GM21360 (cell line): ENCODE measurements at regions not wholly inside any gene's neighbourhood (a gene's known extent, or its start where the extent isn't known, plus 50 kb on each side); places are given as distances from the start of the nearest gene placed in this dataset.
A peak's percentile ranks its signal among the peaks of the same experiment; 100 is the strongest.
"Not testable (repeated sequence)": the region's sequence is repeated elsewhere in the genome, so short reads cannot be mapped to it uniquely, and the experiment has no call there.

Experiments used
- ATAC-seq: cut with Tn5 transposase; IDR thresholded peaks from one replicate; pipeline ENCODE4 v1.9.1; 2021; ENCODE audit warnings: mild to moderate bottlenecking, moderate library complexity; ENCODE audit not compliant: unreplicated experiment

DNA sequence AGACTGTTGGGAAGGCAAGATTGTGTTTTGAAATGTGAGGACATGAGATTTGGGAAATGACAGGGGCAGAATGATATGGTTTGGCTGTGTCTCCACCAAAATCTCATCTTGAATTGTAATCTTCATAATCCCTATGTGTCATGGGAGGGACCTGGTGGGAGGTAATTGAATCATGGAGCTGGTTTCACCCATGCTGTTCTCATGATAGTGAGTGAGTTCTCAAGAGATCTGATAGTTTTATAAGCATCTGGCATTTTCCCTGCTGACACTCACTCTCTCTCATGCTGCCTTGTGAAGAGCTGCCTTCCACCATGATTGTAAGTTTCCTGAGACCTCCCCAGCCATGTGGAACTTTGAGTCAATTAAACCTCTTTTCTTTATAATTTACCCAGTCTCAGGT, 406.2 kb downstream of the KIF20B start:
- not testable (repeated sequence) for ATAC-seq

DNA sequence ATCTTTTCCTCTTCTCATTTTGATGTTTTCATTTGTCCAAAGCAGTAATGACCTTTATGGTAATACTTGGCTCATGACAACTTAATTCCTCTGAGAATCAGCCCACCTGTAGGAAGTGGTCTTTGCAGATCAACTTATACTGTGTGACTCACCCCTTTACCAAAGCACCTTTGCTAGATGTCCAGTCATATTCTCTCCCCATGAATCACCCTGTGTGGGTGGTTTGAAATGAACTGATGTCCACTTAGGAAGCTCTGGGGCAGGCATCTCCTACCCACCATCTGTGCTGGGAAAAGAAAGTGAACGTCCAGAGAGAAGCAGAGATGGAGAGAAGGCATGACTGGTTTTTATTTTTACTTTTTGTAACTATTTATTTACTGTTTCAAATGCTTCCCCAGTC, 410.3 kb downstream of the KIF20B start:
- no peak for ATAC-seq

DNA sequence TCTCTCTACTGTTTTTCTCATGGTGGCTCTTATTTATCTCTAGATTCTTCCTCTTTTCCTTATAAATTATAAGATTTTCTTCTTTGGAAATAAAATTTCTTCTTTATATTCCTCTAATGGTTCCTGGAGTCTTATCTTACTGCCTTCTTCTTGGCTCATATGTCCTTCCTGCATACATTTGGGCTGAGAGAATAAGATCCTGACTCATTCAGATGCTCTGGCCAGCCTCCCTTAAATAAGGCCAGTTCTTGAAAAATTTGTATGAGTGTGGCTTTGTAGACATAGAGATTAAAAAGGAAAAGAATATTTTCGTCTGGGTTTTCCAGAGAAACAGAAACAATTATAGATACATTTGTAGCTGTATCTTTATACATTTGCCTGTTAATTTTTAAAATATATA, 411.3 kb downstream of the KIF20B start:
- ATAC-seq, result no peak

DNA sequence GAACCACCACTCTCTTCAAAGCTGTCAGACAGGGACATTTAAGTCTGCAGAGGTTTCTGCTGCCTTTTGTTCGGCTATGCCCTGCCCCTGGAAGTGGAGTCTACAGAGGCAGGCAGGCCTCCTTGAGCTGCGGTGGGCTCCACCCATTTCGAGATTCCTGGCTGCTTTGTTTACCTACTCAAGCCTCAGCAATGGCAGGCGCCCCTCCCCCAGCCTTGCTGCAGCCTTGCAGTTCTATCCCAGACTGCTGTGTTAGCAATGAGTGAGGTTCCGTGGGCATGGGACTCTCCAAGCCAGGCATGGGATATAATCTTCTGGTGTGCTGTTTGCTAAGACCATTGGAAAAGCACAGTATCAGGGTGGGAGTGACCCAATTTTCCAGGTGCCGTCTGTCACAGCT, 417.2 kb downstream of the KIF20B start:
- ATAC-seq, result not testable (repeated sequence)

DNA sequence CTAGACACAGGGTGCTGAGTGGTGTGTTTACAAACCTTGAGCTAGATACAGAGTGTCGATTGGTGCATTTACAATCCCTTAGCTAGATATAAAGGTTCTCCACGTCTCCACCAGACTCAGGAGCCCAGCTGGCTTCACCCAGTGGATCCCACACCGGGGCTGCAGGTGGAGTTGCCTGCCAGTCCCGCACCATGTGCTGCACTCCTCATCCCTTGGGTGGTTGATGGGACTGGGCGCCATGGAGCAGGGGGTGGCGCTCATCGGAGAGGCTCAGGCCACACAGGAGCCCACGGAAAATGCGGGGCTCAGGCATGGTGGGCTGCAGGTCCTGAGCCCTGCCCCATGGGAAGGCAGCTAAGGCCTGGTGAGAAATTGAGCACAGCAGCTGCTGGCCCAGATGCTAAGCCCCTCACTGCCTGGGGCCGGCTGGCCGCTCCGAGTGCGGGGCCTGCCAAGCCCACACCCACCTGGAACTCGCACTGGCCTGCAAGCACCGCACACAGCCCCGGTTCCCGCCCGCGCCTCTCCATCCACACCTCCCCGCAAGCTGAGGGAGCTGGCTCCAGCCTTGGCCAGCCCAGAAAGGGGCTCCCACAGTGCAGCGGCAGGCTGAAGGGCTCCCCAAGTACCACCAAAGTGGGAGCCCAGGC, 418.4 kb downstream of the KIF20B start:
- not testable (repeated sequence) for ATAC-seq

DNA sequence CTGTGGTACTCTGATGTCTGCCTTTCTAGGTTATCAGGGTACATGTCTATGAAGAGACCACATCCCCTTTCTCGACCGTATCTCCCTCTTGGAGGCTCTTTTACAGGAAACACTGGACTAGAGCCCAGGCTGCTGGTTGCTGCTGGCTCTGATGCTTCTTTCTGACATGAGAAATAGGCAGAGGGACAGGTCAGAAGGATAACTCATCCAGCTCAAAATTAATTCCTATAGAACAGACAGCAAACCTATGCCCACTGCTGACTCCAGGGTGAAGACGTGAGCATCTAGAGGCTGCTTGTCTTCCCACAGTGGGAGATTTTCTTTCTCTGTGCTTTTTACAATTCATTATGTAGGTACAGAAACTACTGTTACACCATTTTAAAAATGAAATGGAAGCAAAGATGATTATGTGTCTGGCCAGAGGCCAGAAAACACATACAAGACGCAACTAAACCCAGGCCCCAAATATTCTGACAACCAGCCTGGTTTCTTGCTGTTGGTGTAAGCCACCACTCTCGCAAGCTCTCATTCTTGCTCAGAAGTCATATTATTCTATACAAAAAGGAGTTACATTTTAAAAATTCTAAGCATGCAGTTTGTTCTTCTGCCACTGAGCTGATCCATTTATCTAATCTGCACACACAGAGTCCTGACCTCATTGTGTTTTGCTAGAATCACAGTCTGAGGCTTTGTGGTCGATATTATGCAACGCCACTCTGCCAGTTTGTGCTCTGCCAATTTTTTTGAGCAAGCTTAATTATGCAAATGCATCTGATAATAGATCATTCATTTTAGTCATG, 424.3 kb downstream of the KIF20B start:
- no peak for ATAC-seq

DNA sequence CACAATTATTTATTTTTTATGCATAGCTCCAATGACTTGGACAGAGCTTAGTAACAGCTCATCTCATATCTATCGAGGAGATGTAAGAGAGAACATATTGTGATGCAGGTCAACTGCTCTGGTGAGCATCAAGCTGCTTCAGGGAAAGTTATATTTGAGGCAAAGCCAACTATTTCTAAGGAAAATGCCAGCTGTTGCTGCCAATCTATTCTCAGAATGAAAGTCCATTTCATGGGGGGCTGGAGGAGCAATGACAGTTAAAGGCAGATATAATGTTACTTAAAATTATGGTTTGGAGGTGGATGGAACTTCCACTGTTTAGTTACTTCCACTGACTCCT, 424.8 kb downstream of the KIF20B start:
- ATAC-seq, result no peak

DNA sequence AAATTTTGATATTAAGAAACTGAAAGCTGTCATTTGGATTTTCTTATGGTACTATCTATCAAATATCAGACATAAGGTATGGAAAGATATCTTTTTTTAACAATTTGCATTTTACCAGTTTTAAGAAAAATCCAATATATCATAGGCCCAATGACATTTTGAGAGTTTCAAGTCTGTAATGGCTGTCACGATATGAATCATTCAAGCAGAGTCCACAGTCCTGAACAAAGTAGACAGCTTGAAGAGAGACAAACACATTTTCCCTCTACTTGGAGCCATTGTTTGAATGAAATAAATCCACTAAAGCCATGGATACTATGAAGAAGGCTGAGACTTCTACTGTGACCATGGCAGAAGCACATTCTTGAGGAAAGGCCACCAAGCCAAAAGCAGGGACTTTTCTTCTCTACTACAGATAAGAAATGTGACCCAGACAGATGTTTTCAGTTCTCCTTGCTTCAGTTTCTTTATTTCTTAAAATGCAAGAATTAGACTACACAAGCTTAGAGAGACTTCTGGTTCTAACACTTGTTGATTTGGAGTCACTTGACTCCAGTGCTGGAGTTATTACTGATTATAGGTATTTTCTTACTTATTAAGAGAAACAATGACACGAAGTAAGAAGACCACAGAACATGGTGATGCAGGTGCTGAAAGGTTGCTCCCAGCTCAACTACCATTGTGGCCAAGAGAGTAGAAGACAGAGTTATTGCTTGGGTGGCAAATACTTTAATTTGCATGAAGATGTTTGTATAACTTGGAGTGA, 429.1 kb downstream of the KIF20B start:
- peak; percentile 69 for ATAC-seq

DNA sequence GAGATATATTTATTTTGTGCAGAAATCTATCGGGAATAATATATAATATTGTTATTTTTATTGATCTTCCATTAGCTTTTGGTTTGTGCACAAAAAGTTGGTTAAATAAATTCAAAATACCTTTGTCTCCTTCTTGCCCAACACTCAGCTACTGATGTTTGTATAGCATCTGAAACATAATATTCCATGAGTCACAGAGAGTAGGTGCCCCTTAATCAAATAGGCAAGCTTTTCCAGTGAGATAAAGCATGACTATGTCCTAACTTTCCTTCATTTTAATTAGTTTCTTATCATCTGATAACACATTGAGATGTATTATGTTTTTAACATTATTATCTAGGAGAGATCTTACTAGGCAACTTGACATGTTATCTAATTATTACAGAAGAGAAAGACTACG, 432.2 kb downstream of the KIF20B start:
- ATAC-seq, result no peak

DNA sequence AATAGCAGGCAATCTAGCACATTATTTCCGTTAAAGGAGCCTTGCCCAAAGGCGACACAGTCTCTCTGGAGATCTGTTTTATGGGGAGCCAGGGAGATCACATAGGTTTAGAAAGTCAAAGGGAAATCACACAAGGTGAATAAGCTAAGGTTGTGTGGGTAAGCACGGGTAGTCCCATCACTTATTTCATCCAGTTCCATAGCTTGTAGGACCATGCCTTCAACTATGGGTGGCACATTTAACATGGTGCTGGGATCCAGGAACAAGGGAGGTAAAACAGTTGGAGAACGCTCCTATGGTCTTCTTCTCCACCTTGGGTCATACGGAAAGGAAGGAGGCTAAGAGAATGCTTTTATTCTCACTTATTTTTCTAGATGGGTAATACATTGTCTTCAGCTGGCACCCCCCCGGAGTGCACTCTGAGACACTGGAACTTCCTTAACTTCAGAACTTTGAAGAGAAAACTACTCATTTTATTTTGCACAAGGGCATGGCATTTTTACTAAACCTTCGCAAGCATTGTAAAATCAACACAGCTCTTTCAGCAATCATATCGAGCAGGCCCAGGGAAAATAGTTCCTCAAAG, 435.4 kb downstream of the KIF20B start:
- no peak for ATAC-seq

DNA sequence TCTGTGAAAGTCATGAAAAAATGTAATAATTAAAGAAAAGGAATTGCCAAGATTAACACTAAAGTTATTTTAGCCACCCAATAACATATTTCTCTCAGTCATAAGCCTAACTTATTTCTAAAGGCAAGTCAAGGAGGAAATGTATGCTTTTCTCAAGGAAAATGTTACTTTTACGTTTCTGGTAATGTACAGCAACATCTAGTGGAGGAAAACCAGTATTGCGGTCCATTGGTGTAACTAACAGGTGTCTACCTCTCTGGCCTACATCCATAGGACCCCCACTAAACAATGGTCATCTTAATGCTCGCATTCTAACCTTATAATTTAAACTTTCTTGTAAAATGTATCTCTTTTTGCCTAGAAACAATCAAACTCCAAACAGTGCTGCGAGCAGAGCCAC, 437.5 kb downstream of the KIF20B start:
- no peak for ATAC-seq

DNA sequence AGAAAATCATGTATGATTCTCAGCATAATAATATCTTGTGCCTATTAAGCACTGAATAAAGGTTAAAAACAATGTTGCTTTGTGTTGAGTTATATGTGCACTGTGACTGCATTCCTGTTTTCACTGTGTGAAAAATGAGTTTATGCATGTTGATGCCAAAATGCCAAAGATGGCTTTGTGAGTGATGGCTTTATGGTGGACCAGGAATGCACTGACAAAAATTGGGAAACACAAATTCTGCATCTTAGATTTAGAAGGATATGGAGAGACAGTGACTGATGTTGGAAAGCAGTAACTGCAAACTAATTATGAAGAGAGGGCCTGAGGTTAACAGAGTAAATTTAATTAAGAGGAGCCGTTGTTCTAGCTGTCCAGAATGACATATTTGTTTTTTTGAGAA, 440.4 kb downstream of the KIF20B start:
- ATAC-seq, result no peak

DNA sequence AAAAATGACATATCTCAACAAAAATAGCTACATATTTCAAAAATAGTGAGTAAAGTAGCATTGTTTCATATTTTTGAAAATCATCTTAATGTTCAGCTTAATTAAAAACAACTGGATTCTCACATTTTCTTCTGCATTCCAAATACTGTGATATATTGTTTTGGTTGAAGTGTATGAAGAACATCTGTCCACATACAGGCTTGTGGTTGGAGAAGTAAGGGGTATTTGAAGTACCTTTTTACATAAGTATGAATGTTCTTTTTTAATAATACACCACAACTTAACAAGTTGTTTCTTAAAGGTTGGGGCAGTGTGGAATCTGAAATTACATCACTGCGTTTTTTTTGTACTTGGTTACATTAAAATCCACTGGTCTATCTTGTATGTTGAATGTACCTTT, 442.5 kb downstream of the KIF20B start:
- no peak for ATAC-seq

DNA sequence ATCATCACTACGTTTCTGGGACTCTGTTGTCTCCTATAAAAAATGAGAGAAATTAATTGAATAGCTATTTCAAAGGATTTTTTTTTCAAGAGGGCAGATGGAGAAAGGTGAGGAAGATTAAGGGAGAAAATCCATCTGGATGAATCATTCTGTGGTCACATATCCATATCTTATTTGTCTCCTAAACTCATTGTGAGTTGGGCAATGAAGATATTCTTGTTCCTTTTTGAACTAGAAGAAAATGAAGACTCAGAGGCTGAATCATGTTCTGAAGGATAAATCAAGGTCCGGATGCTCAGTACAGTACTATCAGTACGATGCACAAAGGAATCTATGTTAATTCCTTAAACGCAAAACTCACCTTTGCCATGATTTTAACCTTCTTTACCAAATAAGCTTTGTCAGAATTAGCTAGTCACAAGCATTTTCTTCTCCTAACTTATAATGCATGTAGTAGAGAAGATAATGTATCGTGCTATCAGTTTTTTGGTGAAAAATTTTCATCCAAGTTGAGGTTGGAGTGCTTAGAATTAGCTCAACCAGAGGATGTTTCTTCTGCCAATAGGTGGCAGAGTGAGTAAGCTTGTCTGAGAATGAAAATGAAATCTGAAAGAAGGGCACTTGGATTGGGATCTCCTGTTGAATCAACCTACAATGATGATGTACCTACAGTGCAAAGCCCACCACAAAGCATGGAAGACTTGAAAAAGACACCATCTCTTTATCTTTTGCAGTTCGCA, 446.9 kb downstream of the KIF20B start:
- no peak for ATAC-seq

DNA sequence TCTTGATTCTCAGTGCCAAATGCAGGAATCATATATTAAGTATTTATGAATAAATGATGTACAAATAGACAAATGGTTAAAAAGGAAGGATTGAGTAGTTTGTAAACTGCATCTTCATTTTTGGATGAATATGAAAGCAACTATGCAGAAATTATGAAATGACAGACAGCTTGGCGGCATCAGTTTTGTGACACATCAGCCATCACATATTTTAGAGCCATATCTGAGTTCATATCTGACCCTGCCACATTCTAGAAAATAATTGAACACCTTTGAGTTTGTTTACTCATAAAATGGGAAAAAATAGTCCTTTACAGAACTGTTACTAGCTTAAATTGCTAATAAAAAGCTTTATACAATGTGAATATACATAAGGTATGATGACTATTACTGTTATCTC, 448.2 kb downstream of the KIF20B start:
- no peak for ATAC-seq

DNA sequence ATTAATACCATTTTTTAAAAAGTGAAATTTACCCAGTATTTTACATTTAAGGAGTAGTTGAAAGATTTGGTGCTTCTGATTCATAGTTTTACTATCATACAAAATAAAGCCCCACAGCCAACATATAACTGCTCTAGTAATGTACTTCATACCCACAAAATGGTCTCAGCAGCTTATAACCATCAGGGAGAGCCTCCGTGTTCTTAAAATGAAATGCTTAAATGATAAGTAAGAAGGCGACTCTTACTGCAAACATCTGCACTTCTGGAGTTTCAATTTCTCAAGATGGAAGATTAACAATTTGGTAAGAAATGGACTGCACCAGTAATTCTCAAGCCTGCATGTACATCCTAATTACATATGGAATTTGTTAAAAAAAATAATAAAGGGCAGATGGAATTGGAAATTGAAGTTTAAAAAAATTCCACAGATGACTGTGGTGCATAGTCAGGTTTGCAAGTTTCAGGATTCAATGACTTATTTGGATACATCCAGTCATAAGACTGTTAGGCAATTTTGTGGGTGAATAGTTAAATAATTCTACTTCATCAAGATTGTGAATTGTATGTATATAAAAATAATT, 461.0 kb downstream of the KIF20B start:
- no peak for ATAC-seq

DNA sequence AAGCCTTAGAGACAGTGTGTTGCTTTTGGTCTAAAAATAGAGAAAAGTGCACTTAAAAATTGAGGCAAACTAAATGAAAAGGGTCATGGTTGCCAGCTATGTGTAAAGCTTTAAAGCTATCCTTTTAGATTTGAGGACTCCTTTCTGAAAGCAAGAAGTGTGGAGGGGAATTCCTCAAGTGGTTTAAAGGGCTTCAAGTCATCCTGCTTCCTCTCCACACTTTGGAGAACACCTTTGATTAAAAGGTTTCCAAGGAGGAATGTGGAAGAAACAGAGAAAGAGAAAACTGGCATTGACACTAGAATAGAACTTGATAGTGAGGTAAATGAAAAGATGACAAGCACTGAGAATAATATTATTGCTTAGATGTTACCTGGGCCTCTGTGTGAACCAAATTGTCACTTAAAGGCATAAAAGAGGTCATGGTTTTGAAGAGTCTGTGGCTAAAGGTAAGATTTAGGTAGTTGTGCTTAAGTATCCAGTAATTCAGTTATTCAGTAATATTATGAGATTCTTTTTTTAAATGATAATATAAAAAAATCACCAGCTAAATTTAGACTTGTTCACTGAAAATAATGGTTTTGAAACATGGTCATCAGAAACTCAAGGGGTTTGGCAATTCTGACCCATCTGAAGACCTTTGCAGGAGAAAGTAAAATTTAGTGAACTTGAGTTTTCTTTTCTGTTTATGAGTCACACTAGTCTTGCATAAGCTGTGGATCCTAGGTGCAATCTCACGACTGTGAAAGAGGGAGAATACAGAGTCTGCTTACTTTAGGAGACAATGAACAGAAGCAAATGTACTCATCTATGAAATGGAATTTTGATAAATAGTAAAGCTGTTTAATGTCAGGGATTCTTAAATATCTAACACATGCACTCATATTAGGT, 466.0 kb downstream of the KIF20B start:
- ATAC-seq, result peak; percentile 90

DNA sequence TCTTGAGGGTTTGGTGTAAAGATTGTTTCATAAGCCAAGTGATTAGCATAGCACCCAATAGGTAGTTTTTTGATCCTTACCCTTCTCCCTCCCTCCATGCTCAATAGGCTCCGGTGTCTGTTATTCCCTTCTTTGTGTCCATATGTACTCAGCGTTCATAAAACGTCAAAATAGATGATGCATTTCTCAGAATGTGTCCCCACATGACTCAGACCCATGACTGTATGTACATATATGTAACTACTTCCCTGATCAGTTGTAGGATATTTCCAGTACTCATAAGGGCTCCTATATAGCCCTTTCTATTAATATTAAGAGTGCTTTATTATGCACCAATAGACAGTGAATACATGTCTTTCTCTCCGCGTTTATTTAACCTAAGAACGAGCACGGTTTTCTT, 466.9 kb downstream of the KIF20B start:
- ATAC-seq, result no peak

DNA sequence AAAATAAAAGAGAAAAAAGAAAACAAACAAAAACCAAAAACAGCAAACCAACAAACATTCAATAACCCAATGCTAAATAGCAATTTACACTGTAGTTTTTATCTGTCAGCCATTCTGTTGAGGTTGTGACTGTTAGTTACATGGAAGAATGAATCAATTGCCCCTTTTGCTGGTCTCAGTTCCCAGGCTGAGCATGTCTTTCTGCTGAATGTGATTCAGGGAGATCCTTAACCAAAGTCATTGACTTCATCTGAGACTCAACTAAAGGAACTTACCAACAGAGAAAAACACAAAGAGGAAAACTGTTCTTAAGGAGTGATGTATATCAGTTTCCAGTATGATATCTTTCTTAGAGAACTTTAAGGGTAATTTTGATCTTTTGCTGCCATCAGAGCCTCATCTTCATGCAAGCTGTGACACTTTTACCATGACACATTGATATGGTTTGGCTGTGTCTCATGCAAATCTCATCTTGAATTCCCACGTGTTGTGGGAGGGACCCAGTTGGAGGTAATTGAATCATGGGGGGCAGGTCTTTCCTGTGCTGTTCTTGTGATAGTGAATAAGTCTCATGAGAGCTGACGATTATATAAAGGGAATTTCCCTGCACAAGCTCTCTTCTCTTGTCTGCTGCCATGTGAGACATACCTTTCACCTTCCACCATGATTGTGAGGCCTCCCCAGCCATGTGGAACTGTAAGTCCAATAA, 469.8 kb downstream of the KIF20B start:
- ATAC-seq, result no peak
